Left kidney (tissue), 1 donor: ENCODE measurements at regions not wholly inside any gene's neighbourhood (a gene's known extent, or its start where the extent isn't known, plus 50 kb on each side); places are given as distances from the start of the nearest gene placed in this dataset.
A peak's percentile ranks its signal among the peaks of the same experiment; 100 is the strongest.
"Not testable (repeated sequence)": the region's sequence is repeated elsewhere in the genome, so short reads cannot be mapped to it uniquely, and the experiment has no call there.

Source experiments
- DNase-seq: peaks from one replicate; pipeline ENCODE4 v3.0.0-alpha.2; 2013

DNA sequence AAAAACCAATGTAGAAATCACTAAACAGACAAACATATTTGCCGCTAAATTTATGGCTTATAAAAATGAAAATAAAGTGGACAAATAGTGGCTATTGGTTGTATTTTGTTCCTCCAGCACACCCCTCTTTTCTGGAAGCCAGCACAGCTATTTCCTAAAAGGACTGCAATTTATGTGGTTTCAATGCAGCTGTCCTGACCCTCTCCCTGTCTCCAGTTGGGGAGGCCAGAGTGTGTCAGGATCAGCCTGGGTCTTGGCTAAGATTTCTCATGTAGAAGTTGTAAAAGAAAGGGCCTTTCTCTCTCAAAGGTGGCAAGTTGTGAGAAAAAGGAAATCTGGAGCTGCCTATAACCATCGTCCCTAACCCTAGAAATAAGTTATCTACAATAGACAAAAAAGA, 165.6 kb downstream of the ALDH8A1 start:
- DNase-seq: no peak

DNA sequence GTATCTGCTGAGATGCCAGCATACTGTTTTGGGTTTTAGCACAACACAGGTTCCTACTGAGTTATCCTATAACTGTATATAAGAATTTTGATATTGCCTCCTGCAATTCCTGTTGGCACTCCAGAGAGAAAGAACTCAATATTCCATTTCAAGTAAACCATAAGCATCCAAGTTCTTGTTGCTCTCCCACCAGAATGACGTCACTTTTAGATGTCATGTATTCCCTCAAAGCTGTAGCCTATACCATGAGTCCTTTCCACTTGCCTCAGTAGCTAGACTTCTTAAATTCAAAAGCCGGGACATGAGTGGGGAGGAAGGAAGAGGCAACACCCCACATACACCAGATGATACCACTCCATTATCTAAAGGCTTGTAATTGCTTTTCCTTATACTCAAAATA, 171.5 kb downstream of the ALDH8A1 start:
- no peak for DNase-seq

GRCh38 chr6:134774201-134774638, 175.7 kb downstream of the ALDH8A1 start:
- DNase-seq: no peak

DNA sequence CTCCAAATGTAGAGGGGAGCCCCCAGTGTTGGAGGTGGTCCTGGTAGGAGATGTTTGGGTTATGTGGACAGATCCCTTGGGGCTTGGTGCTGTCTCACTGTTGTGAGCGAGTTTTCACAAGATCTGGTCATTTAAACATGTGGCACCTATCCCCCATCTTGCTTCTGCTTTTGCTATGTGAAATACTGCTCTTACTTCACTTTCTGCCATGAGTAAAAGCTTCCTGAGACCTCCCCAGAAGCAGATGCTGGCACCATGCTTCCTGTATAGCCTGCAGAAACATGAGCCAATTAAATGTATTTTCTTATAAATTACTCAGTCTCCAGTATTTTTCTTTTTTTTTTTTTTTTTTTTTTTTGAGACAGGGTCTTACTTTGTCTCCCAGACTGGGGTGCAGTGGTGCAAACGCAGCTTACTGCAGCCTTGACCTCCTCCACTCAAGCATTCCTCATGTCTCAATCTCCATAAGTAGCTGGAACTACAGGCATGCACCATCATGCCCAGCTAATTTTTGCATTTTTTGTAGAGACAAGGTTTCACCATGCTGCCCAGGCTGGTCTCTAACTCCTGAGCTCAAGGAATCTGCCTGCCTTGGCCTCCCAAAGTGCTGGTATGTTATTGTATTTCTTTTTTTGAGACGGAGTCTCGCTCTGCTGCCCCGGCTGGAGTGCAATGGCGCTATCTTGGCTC, 177.1 kb downstream of the ALDH8A1 start:
- DNase-seq: no peak

GRCh38 chr6:134768931-134769330, 181.0 kb downstream of the ALDH8A1 start:
- DNase-seq: no peak

- DNase-seq: no peak
These were observed 183.4 kb downstream of the ALDH8A1 start for GRCh38 chr6:134766497-134766896.

- DNase-seq: no peak
These were observed 185.2 kb downstream of the ALDH8A1 start for GRCh38 chr6:134764741-134765140.

GRCh38 chr6:134763575-134763974, 186.3 kb downstream of the ALDH8A1 start:
- not testable (repeated sequence) for DNase-seq

GRCh38 chr6:134758621-134759020, 191.3 kb downstream of the ALDH8A1 start:
- DNase-seq: no peak

DNA sequence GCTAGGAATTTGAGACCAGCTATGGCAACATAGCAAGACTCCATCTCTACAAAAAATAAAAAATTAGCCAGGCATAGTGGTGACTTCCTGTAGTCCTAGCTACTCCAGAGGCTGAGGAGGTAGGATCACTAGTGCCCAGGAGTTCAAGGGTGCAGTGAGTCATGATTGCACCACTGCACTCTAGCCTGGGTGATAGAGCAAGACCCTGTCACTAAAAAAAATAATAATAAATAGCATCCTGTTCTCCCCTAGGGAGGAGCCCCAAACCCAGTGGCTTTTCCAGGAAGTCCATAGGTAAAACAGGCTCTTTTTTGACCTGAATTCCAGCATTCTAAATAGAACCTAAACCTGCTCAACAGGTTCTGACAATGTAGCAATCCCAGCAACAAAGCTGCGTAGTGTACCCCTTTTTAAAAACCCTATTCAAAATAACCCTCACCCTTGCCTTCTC, 192.0 kb downstream of the ALDH8A1 start:
- peak; percentile 44 for DNase-seq

GRCh38 chr6:134756374-134757025, 193.4 kb downstream of the ALDH8A1 start:
- no peak for DNase-seq

- DNase-seq: no peak
These were observed 195.7 kb downstream of the ALDH8A1 start for GRCh38 chr6:134754013-134754690.

GRCh38 chr6:134753001-134753400, 196.9 kb downstream of the ALDH8A1 start:
- DNase-seq: no peak

DNA sequence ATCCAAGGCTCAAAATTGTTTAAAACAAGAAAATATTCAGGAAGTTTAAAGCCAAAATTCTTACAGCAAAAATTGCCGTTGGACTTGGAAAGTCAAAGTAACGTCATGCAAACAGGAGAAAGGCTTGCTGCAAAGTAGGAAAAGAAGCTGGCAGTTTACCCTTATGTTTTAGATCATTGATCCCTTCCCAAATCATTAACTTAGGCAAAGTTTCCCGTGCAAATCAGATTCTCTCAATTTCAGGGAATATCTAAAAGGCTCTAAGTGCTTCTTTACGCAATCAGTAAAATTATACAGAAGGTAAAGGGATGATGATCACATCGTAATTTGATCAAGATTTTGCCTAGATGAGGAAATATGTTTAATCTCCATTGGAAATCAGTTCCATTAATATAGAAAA, 197.5 kb downstream of the ALDH8A1 start:
- no peak for DNase-seq

DNA sequence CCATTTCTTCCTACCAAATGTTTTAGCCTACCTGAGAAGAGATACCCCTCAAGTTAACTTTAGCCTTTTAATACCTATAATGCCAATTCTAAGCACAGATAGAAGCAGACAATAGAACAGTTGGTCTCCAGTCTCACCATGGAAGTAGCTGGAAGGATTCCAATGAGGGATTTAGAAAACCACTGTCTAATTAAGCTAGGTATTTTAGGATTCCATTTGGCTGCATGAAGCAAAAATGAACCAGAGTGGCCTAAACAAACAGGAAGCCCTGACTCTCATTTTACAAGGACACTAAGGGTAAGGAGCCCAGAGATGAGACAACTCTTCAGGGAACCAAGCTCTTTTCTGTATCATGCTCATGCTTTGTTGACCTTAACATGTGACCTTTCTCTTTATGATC, 199.2 kb downstream of the ALDH8A1 start:
- no peak for DNase-seq

GRCh38 chr6:134748484-134748883, 201.4 kb downstream of the ALDH8A1 start:
- no peak for DNase-seq

- not testable (repeated sequence) for DNase-seq
These were observed 202.7 kb downstream of the ALDH8A1 start for GRCh38 chr6:134747197-134747596.

DNA sequence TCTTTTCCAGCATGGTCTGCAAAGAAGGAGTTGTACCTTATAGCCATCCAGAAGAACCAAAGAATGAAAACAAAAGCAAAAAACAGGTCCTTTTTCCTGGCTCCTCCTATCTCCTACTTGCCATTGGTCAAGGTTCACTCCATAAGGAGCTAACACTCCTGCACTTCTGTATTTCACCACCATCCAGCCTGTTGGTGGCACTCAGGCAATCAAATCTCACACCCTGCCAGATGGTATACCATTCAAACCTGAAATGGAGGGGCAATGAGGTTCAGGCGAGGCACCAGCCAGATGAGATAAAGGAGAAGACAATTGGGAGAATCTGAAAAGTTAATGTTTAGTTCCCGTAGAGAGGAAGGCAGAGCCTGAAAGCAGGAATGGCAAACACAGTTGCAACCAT, 203.8 kb downstream of the ALDH8A1 start:
- no peak for DNase-seq

DNA sequence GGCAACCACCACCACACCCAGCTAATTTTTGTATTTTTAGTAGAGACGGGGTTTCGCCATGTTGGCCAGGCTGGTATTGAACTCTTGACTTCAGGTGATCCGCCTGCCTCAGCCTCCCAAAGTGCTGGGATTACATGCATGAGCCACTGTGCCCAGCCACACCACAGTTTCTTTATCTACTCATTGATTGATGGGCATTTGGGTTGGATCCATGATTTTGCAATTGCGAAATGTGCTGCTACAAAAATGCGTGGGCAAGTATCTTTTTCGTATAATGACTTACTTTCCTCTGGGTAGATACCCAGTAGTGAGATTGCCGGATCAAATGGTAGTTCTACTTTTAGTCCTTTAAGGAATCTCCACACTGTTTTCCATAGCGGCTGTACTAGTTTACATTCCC, 204.7 kb downstream of the ALDH8A1 start:
- DNase-seq: not testable (repeated sequence)

DNA sequence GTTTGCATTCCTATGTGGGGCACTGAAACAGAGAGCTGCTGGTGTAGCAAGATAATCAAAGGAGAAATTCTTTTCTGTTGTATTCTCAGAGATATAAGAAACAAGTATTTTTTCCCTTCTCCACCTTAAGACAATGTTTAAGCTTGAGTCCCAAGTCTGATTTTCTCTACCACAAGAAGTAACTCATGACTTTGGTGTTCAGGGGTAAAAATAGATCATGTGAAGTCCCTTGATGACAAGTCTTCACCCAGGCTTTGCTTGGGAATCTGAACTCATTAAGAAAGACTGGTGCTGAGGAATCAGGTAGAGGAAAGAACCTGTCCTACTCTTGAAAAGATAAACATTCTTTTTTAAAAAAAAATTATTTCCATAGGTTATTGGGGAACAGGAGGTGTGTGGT, 205.6 kb downstream of the ALDH8A1 start:
- no peak for DNase-seq

- DNase-seq: no peak
These were observed 208.7 kb downstream of the ALDH8A1 start for GRCh38 chr6:134741200-134741536.

DNA sequence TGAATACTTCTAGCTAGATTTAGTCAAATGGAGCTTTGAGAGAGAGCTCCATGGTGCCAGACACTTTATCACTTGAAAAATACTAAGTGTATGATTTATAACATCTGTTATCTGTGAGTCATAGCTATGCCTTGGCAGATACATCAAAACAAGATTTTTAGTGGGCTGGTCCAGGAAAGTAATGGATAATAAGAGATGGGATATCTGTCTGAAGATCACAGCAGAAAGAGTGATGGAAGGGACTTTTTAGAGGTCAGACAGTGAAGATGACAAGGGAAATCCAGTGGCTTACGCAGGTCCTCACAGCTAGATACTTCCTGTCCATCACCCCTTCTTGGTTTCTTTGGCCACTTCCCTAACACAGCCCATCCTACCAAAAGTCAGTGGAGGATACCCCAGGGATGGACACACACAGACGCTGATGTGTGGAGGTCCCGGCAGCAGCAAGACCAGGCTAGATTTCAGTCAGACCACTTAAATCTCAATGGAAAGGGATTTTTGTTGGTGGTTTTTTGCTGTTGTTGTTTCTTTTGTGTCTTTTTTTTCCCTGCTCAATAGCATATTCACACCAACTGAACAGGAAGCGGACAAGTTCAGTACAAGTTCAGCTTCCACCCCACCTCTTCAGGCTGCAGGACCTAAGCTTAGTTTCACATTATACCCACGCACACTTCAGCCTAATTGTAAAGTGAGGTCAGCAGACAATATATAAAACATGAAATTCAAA, 209.3 kb downstream of the ALDH8A1 start:
- no peak for DNase-seq

DNA sequence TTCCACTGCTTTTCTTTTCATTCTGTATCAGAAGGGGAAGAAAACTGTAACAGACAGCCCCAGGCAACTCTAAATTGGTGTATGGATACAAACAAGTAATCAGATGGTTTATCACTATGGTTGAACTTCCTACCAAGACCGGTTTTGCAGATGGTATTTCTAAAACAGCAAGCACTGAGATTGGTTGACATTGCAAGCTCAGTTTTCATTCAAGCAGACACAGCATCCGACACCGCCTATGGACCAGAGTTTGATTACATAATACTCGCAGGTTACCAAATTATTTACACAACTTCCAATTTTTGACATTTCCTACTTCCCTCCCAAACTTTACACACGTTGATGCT, 209.9 kb downstream of the ALDH8A1 start:
- DNase-seq: no peak
